Smooth muscle cell (in vitro differentiated cells): ENCODE measurements at regions not wholly inside any gene's neighbourhood (a gene's known extent, or its start where the extent isn't known, plus 50 kb on each side); places are given as distances from the start of the nearest gene placed in this dataset.

ENCODE experiments used
- DNase-seq: peaks from one replicate; lab custom pipeline; 2025; ENCODE audit not compliant: unreplicated experiment; lab: John Stamatoyannopoulos, UW
- H2AFZ ChIP-seq: fragments of 200-600 bp; sonication (generic); 2 replicates; pipeline ENCODE4 v1.6.0; 2016; ENCODE audit warnings: antibody characterized with exemption, low read depth, mild to moderate bottlenecking
- H3F3A ChIP-seq: fragments of 200-600 bp; sonication (generic); 2 replicates; pipeline ENCODE4 v1.6.0; 2017; ENCODE audit warnings: antibody characterized with exemption, low read depth
- H3K27ac ChIP-seq: fragments of 200-600 bp; sonication (generic); 2 replicates; pipeline ENCODE4 v1.5.1; 2016; ENCODE audit warnings: low read depth, mild to moderate bottlenecking
- H3K27me3 ChIP-seq: fragments of 200-600 bp; sonication (generic); 2 replicates; pipeline ENCODE4 v1.6.1; 2016; ENCODE audit warnings: low read depth, mild to moderate bottlenecking
- H3K36me3 ChIP-seq: fragments of 200-600 bp; sonication (generic); 2 replicates; pipeline ENCODE4 v1.5.1; 2016; ENCODE audit warnings: low read depth
- H3K4me1 ChIP-seq: fragments of 200-600 bp; sonication (generic); 2 replicates; pipeline ENCODE4 v1.5.1; 2016; ENCODE audit warnings: low read depth
- H3K4me2 ChIP-seq: fragments of 200-600 bp; sonication (generic); 2 replicates; pipeline ENCODE4 v1.6.0; 2016; ENCODE audit warnings: mild to moderate bottlenecking
- H3K4me3 ChIP-seq: fragments of 200-600 bp; sonication (generic); 2 replicates; pipeline ENCODE4 v1.5.1; 2016; ENCODE audit warnings: mild to moderate bottlenecking
- H3K79me2 ChIP-seq: fragments of 200-600 bp; sonication (generic); 2 replicates; pipeline ENCODE4 v1.6.0; 2016; ENCODE audit warnings: low read depth, mild to moderate bottlenecking
- H3K9ac ChIP-seq: fragments of 200-600 bp; sonication (generic); 2 replicates; pipeline ENCODE4 v1.6.0; 2016; ENCODE audit warnings: low read depth
- H3K9me3 ChIP-seq: fragments of 200-600 bp; sonication (generic); replicated peaks from 2 replicates; pipeline ENCODE4 v1.5.1; 2016; ENCODE audit warnings: low read depth
- H4K20me1 ChIP-seq: fragments of 200-600 bp; sonication (generic); 2 replicates; pipeline ENCODE4 v1.6.0; 2016; ENCODE audit warnings: low read depth
- CTCF ChIP-seq: fragments of 200-600 bp; sonication (generic); IDR thresholded peaks from 2 replicates; pipeline ENCODE4 v1.5.1; 2017; ENCODE audit warnings: borderline replicate concordance, mild to moderate bottlenecking, antibody characterized with exemption; ENCODE audit not compliant: insufficient read depth, poor library complexity, severe bottlenecking
- WGBS: methylation state at CpG from one replicate; pipeline ENCODE4 v1.1.7; 2016; ENCODE audit warnings: low lambda C conversion rate; 5-methylcytosine and 5-hydroxymethylcytosine counted together

GRCh38 chr13:106234636-106235035 is 300.8 kb downstream of the EFNB2 start:
- no peaks in the 10 kb centered on the region for H4K20me1 ChIP-seq
- no peaks in the 10 kb centered on the region for H3K27me3 ChIP-seq
- H2AFZ ChIP-seq = peak overlapping the region; percentile 46
- no peak overlapping the region for H3K27ac ChIP-seq
- DNase-seq = no peak
- TF ChIP-seq CTCF = no peak
- no peaks in the 10 kb centered on the region for H3F3A ChIP-seq
- no peak overlapping the region for H3K9ac ChIP-seq
- 31% methylated on average over 9 of the region's 9 CpGs for WGBS
- no peaks in the 10 kb centered on the region for H3K4me1 ChIP-seq
- H3K4me3 ChIP-seq = no peak overlapping the region
- no peaks in the 10 kb centered on the region for H3K9me3 ChIP-seq
- no peaks in the 10 kb centered on the region for H3K36me3 ChIP-seq
- H3K4me2 ChIP-seq = peak overlapping the region; percentile 44
- no peaks in the 10 kb centered on the region for H3K79me2 ChIP-seq

- H3K27ac ChIP-seq = no peak overlapping the region
- 85% methylated on average over 1 of the region's 1 CpG for WGBS
Observed at GRCh38 chr13:106233134-106233735, 302.2 kb downstream of the EFNB2 start.

GRCh38 chr13:106232681-106233080 is 302.8 kb downstream of the EFNB2 start:
- no peak overlapping the region for H3K4me2 ChIP-seq
- H3K4me3 ChIP-seq = no peak overlapping the region
- H3K36me3 ChIP-seq = no peaks in the 10 kb centered on the region
- H4K20me1 ChIP-seq = no peaks in the 10 kb centered on the region
- no peaks in the 10 kb centered on the region for H3K79me2 ChIP-seq
- H3K9me3 ChIP-seq = no peaks in the 10 kb centered on the region
- 94% methylated on average over 3 of the region's 3 CpGs for WGBS
- no peaks in the 10 kb centered on the region for H3K27me3 ChIP-seq
- H3K9ac ChIP-seq = no peak overlapping the region
- H2AFZ ChIP-seq = no peak overlapping the region
- no peaks in the 10 kb centered on the region for H3F3A ChIP-seq
- no peaks in the 10 kb centered on the region for H3K4me1 ChIP-seq
- no peak overlapping the region for H3K27ac ChIP-seq
- DNase-seq = no peak
- TF ChIP-seq CTCF = no peak

More at GRCh38 chr13:106233134-106233735, 302.2 kb downstream of the EFNB2 start:
- H2AFZ ChIP-seq = no peak overlapping the region
- no peak overlapping the region for H3K4me2 ChIP-seq
- H3K9ac ChIP-seq = no peak overlapping the region
- no peaks in the 10 kb centered on the region for H3F3A ChIP-seq
- H4K20me1 ChIP-seq = no peaks in the 10 kb centered on the region
- DNase-seq = no peak
- no peak overlapping the region for H3K4me3 ChIP-seq
- no peaks in the 10 kb centered on the region for H3K27me3 ChIP-seq
- TF ChIP-seq CTCF = no peak
- no peaks in the 10 kb centered on the region for H3K36me3 ChIP-seq
- H3K4me1 ChIP-seq = no peaks in the 10 kb centered on the region
- H3K9me3 ChIP-seq = no peaks in the 10 kb centered on the region
- H3K79me2 ChIP-seq = no peaks in the 10 kb centered on the region

DNA sequence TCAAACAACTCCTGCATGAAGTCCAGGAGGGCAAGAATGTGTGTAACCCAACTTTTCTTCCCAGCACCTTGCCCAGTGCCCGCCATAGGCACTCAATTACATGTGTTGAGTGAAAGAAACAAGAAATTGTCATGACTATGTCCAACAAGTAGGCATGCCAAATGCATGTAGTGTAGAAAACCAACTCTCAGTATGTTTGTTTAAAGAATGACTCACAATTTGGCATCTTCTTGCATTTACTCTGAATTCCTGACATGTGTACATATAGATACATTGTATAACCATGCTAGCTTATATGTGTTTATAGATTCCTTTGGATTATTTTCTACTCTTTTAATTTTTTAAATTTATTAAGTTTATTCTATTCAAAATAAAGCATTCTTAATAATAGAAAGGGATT is 305.0 kb downstream of the EFNB2 start:
- no peak for DNase-seq
- no peak for TF ChIP-seq CTCF
- no peaks in the 10 kb centered on the region for H3K9me3 ChIP-seq
- no peak overlapping the region for H3K27ac ChIP-seq
- no peaks in the 10 kb centered on the region for H3K79me2 ChIP-seq
- 93% methylated on average over 1 of the region's 1 CpG for WGBS
- no peaks in the 10 kb centered on the region for H3K27me3 ChIP-seq
- no peak overlapping the region for H3K4me3 ChIP-seq
- no peak overlapping the region for H3K9ac ChIP-seq
- no peaks in the 10 kb centered on the region for H3K4me1 ChIP-seq
- H3F3A ChIP-seq = no peaks in the 10 kb centered on the region
- no peaks in the 10 kb centered on the region for H4K20me1 ChIP-seq
- no peak overlapping the region for H2AFZ ChIP-seq
- no peak overlapping the region for H3K4me2 ChIP-seq
- H3K36me3 ChIP-seq = no peaks in the 10 kb centered on the region
